Large intestine (tissue), 3 donors: ENCODE measurements at regions not wholly inside any gene's neighbourhood (a gene's known extent, or its start where the extent isn't known, plus 50 kb on each side); places are given as distances from the start of the nearest gene placed in this dataset.

ENCODE experiments used
- DNase-seq, 2 donors: peaks; one replicate each; pipeline versions ENCODE4 v3.0.0 to v3.0.0-alpha.2; 2013
- H3K27ac ChIP-seq: one replicate; pipeline ENCODE4 v1.5.1; 2013; ENCODE audit warnings: low read length
- H3K27me3 ChIP-seq: 2 replicates; pipeline ENCODE4 v1.6.1; 2013; ENCODE audit warnings: low read length; ENCODE audit not compliant: control insufficient read depth, insufficient read depth
- H3K36me3 ChIP-seq: 2 replicates; pipeline ENCODE4 v1.6.1; 2013; ENCODE audit warnings: low read length; ENCODE audit not compliant: control insufficient read depth, insufficient read depth
- H3K4me1 ChIP-seq: one replicate; pipeline ENCODE4 v1.6.1; 2013; ENCODE audit warnings: low read length; ENCODE audit not compliant: control insufficient read depth, insufficient read depth
- H3K4me3 ChIP-seq: one replicate; pipeline ENCODE4 v1.5.1; 2013; ENCODE audit warnings: low read length
- H3K9me3 ChIP-seq: one replicate; pipeline ENCODE4 v1.6.1; 2013; ENCODE audit warnings: mild to moderate bottlenecking, low read depth, low read length, moderate library complexity; ENCODE audit not compliant: control insufficient read depth
- WGBS: methylation state at CpG from one replicate; pipeline ENCODE4 v1.1.5; 2013; ENCODE audit warnings: low lambda C conversion rate; ENCODE audit not compliant: insufficient coverage; 5-methylcytosine and 5-hydroxymethylcytosine counted together

DNA sequence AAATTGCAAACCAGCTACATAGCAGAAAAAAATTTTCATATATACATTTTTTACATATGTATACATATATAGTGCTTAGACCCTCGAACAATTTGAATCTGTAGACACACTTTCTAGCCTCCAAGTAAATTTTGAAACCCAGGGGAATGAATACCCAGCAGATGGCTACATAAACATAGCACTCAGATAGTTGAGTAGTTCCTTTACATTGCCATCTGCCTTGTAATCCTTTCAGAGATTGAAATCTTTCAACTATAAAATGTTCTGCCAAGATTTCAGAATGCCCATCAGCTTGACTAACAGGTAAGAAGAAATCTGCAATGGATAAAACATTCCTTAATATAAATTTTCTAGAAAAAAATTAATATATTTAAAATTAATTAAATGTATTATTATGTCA lies 1333.5 kb upstream of the CADM2 start:
- H3K9me3 ChIP-seq = no peaks in the 10 kb centered on the region
- no peak for DNase-seq
- H3K27me3 ChIP-seq = no peaks in the 10 kb centered on the region
- no peaks in the 10 kb centered on the region for H3K4me1 ChIP-seq
- no peak overlapping the region for H3K27ac ChIP-seq
- H3K4me3 ChIP-seq = no peak overlapping the region
- no CpG with 5 or more reads among the region's 1 CpG for WGBS
- H3K36me3 ChIP-seq = no peaks in the 10 kb centered on the region

DNA sequence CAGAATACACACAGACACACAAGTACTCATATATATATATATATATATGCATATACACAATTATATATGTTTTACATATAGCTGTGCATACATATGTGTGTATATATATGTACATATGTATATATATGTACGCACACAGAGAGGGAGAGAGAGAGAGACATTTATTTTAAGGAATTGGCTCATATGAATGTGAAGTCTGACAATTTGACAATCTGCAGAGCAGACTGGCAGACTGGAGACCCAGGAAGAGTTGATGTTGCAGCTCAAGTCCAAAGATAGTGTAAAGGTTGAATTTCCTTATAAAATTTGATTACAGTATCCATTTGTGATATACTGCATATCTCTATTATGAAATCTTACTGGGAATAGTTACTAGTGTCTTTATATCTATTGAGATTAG lies 1330.3 kb upstream of the CADM2 start:
- 100% methylated on average over 1 of the region's 1 CpG for WGBS
- Histone ChIP-seq H3K27ac (no peak overlapping the region), H3K4me1 (no peaks in the 10 kb centered on the region), H3K4me3 (no peak overlapping the region), H3K36me3 (no peaks in the 10 kb centered on the region), H3K9me3 (no peaks in the 10 kb centered on the region), H3K27me3 (no peaks in the 10 kb centered on the region)
- no peak for DNase-seq

DNA sequence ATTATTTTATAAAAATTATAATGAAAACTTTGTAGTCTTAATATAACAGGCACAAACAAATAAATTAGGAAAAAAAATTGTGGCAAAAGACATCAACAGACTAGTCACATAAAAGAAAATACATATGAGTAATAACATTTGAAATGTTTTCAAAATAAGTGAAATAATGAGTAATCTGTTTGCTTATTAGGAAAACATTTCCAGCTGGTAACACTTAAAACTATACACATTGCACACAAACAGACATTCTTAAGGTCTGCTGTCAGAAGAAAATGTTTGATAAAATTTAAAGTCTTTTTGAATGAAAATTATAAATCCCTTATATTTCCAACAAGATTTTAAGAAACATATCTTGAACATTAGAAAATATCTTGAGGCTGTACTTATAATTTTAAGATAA lies 1326.3 kb upstream of the CADM2 start:
- no peak for DNase-seq

GRCh38 chr3:83633758-83634157 lies 1325.0 kb upstream of the CADM2 start:
- WGBS = 100% methylated on average over 1 of the region's 10 CpGs
- Histone ChIP-seq H3K36me3 (no peaks in the 10 kb centered on the region), H3K27ac (no peak overlapping the region), H3K4me3 (no peak overlapping the region), H3K27me3 (no peaks in the 10 kb centered on the region), H3K4me1 (no peaks in the 10 kb centered on the region), H3K9me3 (no peaks in the 10 kb centered on the region)
- no peak for DNase-seq

More for the DNA sequence above, 1326.3 kb upstream of the CADM2 start:
- Histone ChIP-seq H3K27ac (no peak overlapping the region), H3K27me3 (no peaks in the 10 kb centered on the region), H3K4me3 (no peak overlapping the region), H3K9me3 (no peaks in the 10 kb centered on the region), H3K4me1 (no peaks in the 10 kb centered on the region), H3K36me3 (no peaks in the 10 kb centered on the region)

DNA sequence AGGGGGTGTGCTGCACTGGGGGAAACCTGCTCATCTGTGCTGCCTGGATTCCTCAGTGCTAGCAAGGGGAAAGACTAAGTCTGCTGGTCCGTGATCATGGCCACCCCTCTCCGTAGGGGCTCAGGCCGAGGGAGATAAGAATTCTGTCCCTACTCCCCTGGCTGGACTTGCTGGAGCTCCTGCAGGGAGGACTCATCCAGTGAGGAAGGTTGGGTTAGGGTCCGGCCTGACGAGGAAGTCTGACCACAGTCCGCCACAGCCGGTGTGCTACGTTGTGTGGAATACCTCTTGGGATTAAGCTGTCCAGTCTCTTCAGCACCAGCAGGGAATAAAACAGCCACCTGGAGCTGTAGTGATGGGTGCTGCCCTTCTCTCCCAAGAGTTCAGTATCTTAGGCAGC lies 1309.1 kb upstream of the CADM2 start:
- WGBS = no CpG with 5 or more reads among the region's 8 CpGs
- Histone ChIP-seq H3K36me3 (no peaks in the 10 kb centered on the region), H3K27me3 (no peaks in the 10 kb centered on the region), H3K4me3 (no peak overlapping the region), H3K4me1 (no peaks in the 10 kb centered on the region), H3K27ac (no peak overlapping the region), H3K9me3 (no peaks in the 10 kb centered on the region)
- DNase-seq = no peak

DNA sequence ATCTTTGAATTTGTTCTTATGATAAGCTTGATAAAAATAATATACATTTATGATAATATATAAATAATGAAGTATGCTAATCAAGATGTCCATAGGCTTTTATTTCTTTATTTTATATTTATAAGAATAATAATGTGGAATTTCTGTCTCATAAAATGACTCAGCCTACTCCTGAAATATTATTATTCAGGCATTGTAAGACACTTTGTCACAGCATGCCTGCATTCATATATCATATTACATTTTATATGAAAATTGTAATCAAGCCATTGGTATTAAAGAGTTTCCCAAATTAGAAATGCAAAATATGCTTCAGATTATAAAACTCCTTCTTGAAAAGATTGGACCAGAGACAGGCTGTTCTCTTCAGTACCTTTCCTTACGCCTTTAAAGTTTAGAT lies 1303.7 kb upstream of the CADM2 start:
- DNase-seq = no peak
- WGBS = 100% methylated on average over 1 of the region's 1 CpG
- H3K4me3 ChIP-seq = no peak overlapping the region
- no peaks in the 10 kb centered on the region for H3K4me1 ChIP-seq
- H3K27me3 ChIP-seq = no peaks in the 10 kb centered on the region
- no peak overlapping the region for H3K27ac ChIP-seq
- H3K36me3 ChIP-seq = no peaks in the 10 kb centered on the region
- H3K9me3 ChIP-seq = no peaks in the 10 kb centered on the region

DNA sequence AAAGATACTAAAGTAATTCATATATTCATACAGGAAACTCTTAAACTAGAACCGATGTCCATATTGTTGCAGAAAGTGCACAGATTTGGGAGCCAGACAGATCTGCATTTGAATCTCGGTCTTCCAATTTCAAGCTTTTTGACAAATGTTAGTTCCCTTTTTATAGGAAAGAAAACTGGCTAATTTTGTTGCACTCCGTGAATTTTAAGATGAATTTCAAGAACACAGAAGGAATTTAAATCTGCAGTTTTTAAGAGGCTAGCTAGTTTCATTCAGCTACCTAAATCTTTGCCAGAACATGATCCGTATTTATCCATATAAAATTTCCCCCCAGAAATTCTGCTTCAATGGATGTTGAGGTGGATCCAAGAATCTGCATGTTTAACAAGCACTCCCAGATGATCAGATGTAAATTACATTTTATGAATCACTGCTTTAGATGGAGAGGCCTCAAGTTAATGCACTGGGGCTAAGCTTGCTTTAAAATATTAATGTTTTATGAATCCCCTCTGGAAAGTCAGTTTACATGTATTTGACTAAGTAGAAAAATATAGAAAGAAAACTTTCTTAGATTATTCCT lies 1296.3 kb upstream of the CADM2 start:
- H3K27me3 ChIP-seq = no peaks in the 10 kb centered on the region
- 100% methylated on average over 2 of the region's 4 CpGs for whole genome bisulfite sequencing
- no peaks in the 10 kb centered on the region for H3K4me1 ChIP-seq
- no peak overlapping the region for H3K4me3 ChIP-seq
- H3K9me3 ChIP-seq = no peaks in the 10 kb centered on the region
- no peak for DNase-seq
- no peaks in the 10 kb centered on the region for H3K36me3 ChIP-seq
- no peak overlapping the region for H3K27ac ChIP-seq

GRCh38 chr3:83670416-83670815 lies 1288.4 kb upstream of the CADM2 start:
- no peak overlapping the region for H3K4me3 ChIP-seq
- no peak for DNase-seq
- H3K27me3 ChIP-seq = no peaks in the 10 kb centered on the region
- H3K36me3 ChIP-seq = no peaks in the 10 kb centered on the region
- H3K9me3 ChIP-seq = no peaks in the 10 kb centered on the region
- WGBS = 83% methylated on average over 1 of the region's 1 CpG
- H3K27ac ChIP-seq = no peak overlapping the region
- H3K4me1 ChIP-seq = no peaks in the 10 kb centered on the region

DNA sequence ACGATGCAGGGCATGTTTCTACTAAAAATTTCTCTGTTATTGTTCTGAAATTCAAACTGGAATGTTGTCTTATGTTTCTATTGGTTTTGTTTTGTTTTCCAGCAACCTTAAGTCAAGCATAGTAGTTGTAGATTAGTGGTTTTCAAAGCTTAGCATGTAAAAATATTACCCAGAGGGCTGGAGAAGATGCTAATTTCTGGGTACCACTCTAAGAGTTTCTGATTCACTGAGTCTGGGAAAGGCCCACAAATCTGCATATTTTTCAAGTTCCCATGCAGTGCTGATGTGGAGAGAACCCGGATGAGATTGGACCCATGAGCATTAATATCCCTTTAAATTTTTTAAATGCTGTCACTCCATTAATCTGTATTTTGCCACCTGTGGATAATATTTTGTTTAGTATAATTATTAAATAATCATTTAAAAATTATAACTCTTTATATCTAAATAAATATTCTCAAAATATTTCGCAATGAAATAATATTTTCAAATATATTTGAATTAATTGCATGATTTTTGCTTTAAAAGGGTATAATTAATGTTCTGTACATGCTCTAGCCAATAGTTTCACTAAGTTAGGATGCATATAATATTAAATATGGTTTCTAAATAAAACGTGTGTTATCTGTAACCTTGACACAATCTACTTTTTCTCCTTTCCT lies 1274.7 kb upstream of the CADM2 start:
- Histone ChIP-seq H3K36me3 (no peaks in the 10 kb centered on the region), H3K27ac (no peak overlapping the region), H3K4me1 (no peaks in the 10 kb centered on the region), H3K27me3 (no peaks in the 10 kb centered on the region), H3K9me3 (peaks cover 2% of the 10 kb centered on the region), H3K4me3 (no peak overlapping the region)
- 50% methylated on average over 2 of the region's 4 CpGs for WGBS
- DNase-seq = no peak

DNA sequence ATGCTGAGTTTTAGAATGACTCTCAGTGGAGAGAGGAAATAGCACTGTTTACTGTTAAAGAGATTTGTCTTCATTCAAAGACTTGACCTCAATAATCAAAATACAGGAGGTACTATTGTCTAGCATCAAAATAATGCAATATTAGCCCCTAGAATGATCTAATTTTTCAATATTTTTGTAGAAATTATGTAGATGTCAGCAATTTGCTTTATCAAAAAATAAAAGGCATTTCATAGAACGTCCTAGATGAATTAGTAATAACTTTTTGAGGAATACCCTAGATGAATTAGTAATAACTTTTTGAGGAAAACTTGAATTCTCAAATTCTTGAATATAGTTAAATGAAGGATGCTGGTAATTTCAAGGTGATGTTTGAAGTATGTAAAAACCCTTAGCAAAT lies 1252.1 kb upstream of the CADM2 start:
- 63% methylated on average over 1 of the region's 1 CpG for WGBS

DNA sequence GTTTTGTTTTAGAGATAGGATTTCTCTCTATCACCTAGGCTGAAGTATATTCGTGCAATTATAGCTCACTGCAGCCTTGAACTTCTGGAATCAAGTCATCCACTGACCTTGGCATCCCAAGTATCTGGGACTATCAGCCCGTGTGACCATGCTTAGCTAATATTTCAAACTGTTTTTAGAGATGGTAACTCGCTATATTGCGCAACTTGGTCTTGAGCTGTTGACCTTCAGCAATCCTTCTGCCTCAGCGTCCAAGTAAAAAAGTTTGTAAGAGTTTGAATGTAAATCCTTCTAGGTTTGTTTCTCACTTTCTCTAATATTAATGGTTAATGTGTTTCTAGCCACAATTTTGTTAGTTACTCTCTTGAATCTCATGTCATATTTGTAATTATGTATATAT lies 1243.5 kb upstream of the CADM2 start:
- no peak for DNase-seq
- Histone ChIP-seq H3K36me3 (no peaks in the 10 kb centered on the region), H3K4me3 (no peak overlapping the region)

More for the DNA sequence above, 1252.1 kb upstream of the CADM2 start:
- H3K9me3 ChIP-seq = no peaks in the 10 kb centered on the region
- no peaks in the 10 kb centered on the region for H3K27me3 ChIP-seq
- DNase-seq = no peak
- H3K4me3 ChIP-seq = no peak overlapping the region
- no peak overlapping the region for H3K27ac ChIP-seq
- no peaks in the 10 kb centered on the region for H3K4me1 ChIP-seq
- H3K36me3 ChIP-seq = no peaks in the 10 kb centered on the region

More for the DNA sequence above, 1243.5 kb upstream of the CADM2 start:
- Histone ChIP-seq H3K27ac (no peak overlapping the region), H3K27me3 (no peaks in the 10 kb centered on the region), H3K4me1 (no peaks in the 10 kb centered on the region), H3K9me3 (no peaks in the 10 kb centered on the region)
- 50% methylated on average over 2 of the region's 5 CpGs for WGBS
